ENCODE measurements at regions not wholly inside any gene's neighbourhood (a gene's known extent, or its start where the extent isn't known, plus 50 kb on each side); places are given as distances from the start of the nearest gene placed in this dataset.

GRCh38 chr5:133824661-133825254 is 143.7 kb downstream of the C5orf15 start (continued):
- no peak for TF ChIP-seq KDM4A (IDR thresholded peaks at IDR 0.05; ENCODE audit: low read depth, low read length, severe bottlenecking)
- TF ChIP-seq SIN3A (conservative IDR thresholded peaks at IDR 0.05 in 1 of 2, IDR thresholded peaks at IDR 0.05 in 1 of 2; ENCODE audit: low read depth in 1 of 2, low read length in 2 of 2): no peak
- no peak for TF ChIP-seq BRCA1 (IDR thresholded peaks at IDR 0.05; ENCODE audit: low read depth, low read length)
- TF ChIP-seq SRF (IDR thresholded peaks at IDR 0.05; ENCODE audit: low read depth, low read length): no peak
- TF ChIP-seq MAX (IDR thresholded peaks at IDR 0.05): no peak
